Dendritic cell treated with granulocyte-macrophage colony-stimulating factor and Interleukin-4, amounts not matched to agents 40 ng/mL and 50 ng/mL, for 4 days (primary cell): ENCODE measurements at regions not wholly inside any gene's neighbourhood (a gene's known extent, or its start where the extent isn't known, plus 50 kb on each side); places are given as distances from the start of the nearest gene placed in this dataset.
"Not testable (repeated sequence)": the region's sequence is repeated elsewhere in the genome, so short reads cannot be mapped to it uniquely, and the experiment has no call there.

ENCODE experiments used
- H3K27ac Mint-ChIP-seq: one replicate; pipeline ENCODE4 v1.8.0; 2022; ENCODE audit warnings: mild to moderate bottlenecking, mixed read lengths
- H3K27me3 Mint-ChIP-seq: one replicate; pipeline ENCODE4 v1.8.0; 2022; ENCODE audit warnings: mild to moderate bottlenecking, mixed read lengths
- H3K36me3 Mint-ChIP-seq: one replicate; pipeline ENCODE4 v1.8.0; 2022; ENCODE audit warnings: low read depth, mixed read lengths
- H3K4me1 Mint-ChIP-seq: one replicate; pipeline ENCODE4 v1.8.0; 2022; ENCODE audit warnings: low read depth, mixed read lengths
- H3K4me3 Mint-ChIP-seq: one replicate; pipeline ENCODE4 v1.8.0; 2022; ENCODE audit warnings: mild to moderate bottlenecking, moderate library complexity, mixed read lengths
- H3K9me3 Mint-ChIP-seq: one replicate; pipeline ENCODE4 v1.8.0; 2022; ENCODE audit warnings: mixed read lengths
- intact Hi-C: fragments of 100-400 bp; cut with micrococcal nuclease; formaldehyde crosslinking; loops from one replicate; pipeline ENCODE4 v1.15.0; 2022

GRCh38 chr6:125446011-125446410 is 144.2 kb upstream of the HDDC2 start:
- no peak overlapping the region for H3K27ac Mint-ChIP-seq
- H3K4me1 Mint-ChIP-seq: no peaks in the 10 kb centered on the region
- no peak overlapping the region for H3K4me3 Mint-ChIP-seq
- peaks cover 17% of the 10 kb centered on the region for H3K9me3 Mint-ChIP-seq
- intact Hi-C loops: no loop called here
- no peaks in the 10 kb centered on the region for H3K27me3 Mint-ChIP-seq
- no peaks in the 10 kb centered on the region for H3K36me3 Mint-ChIP-seq

GRCh38 chr6:125451750-125452149 is 150.0 kb upstream of the HDDC2 start:
- no peaks in the 10 kb centered on the region for H3K27me3 Mint-ChIP-seq
- H3K36me3 Mint-ChIP-seq: no peaks in the 10 kb centered on the region
- intact Hi-C loops: no loop called here
- H3K27ac Mint-ChIP-seq: no peak overlapping the region
- no peak overlapping the region for H3K4me3 Mint-ChIP-seq
- no peaks in the 10 kb centered on the region for H3K4me1 Mint-ChIP-seq
- peaks cover 54% of the 10 kb centered on the region for H3K9me3 Mint-ChIP-seq

GRCh38 chr6:125453516-125453915 is 151.7 kb upstream of the HDDC2 start:
- intact Hi-C loops: no loop called here
- Mint-ChIP-seq H3K27ac (no peak overlapping the region), H3K4me1 (no peaks in the 10 kb centered on the region), H3K27me3 (no peaks in the 10 kb centered on the region), H3K4me3 (no peak overlapping the region), H3K36me3 (no peaks in the 10 kb centered on the region), H3K9me3 (peaks cover 66% of the 10 kb centered on the region)

- H3K4me3 Mint-ChIP-seq: no peak overlapping the region
- H3K36me3 Mint-ChIP-seq: no peaks in the 10 kb centered on the region
- H3K9me3 Mint-ChIP-seq: peaks cover 73% of the 10 kb centered on the region
- H3K27me3 Mint-ChIP-seq: no peaks in the 10 kb centered on the region
- H3K4me1 Mint-ChIP-seq: no peaks in the 10 kb centered on the region
- no peak overlapping the region for H3K27ac Mint-ChIP-seq
- intact Hi-C loops: no loop called here
These were observed 152.6 kb upstream of the HDDC2 start for GRCh38 chr6:125454351-125454750.

- H3K9me3 Mint-ChIP-seq: peaks cover 39% of the 10 kb centered on the region
- intact Hi-C loops, H3K4me1 Mint-ChIP-seq, H3K27ac Mint-ChIP-seq, H3K36me3 Mint-ChIP-seq, H3K27me3 Mint-ChIP-seq, H3K4me3 Mint-ChIP-seq: not testable (repeated sequence)
These were observed 156.7 kb upstream of the HDDC2 start for GRCh38 chr6:125458493-125458892.

- H3K27me3 Mint-ChIP-seq, intact Hi-C loops, H3K4me1 Mint-ChIP-seq, H3K36me3 Mint-ChIP-seq, H3K4me3 Mint-ChIP-seq, H3K27ac Mint-ChIP-seq, H3K9me3 Mint-ChIP-seq: not testable (repeated sequence)
These were observed 163.6 kb upstream of the HDDC2 start for GRCh38 chr6:125465332-125465731.

- Mint-ChIP-seq H3K9me3 (peaks cover 9% of the 10 kb centered on the region), H3K36me3 (no peaks in the 10 kb centered on the region), H3K27me3 (no peaks in the 10 kb centered on the region), H3K4me3 (no peak overlapping the region), H3K4me1 (no peaks in the 10 kb centered on the region), H3K27ac (no peak overlapping the region)
- intact Hi-C loops: no loop called here
These were observed 168.1 kb upstream of the HDDC2 start for GRCh38 chr6:125469915-125470314.

- intact Hi-C loops: no loop called here
- Mint-ChIP-seq H3K9me3 (no peaks in the 10 kb centered on the region), H3K4me1 (no peaks in the 10 kb centered on the region), H3K36me3 (no peaks in the 10 kb centered on the region), H3K4me3 (no peak overlapping the region), H3K27me3 (no peaks in the 10 kb centered on the region), H3K27ac (no peak overlapping the region)
These were observed 169.9 kb upstream of the HDDC2 start for GRCh38 chr6:125471667-125472066.

GRCh38 chr6:125474061-125474460 is 172.3 kb upstream of the HDDC2 start:
- Mint-ChIP-seq H3K9me3 (no peaks in the 10 kb centered on the region), H3K36me3 (no peaks in the 10 kb centered on the region), H3K4me3 (no peak overlapping the region), H3K4me1 (no peaks in the 10 kb centered on the region), H3K27me3 (no peaks in the 10 kb centered on the region), H3K27ac (no peak overlapping the region)
- intact Hi-C loops: no loop called here

- intact Hi-C loops: no loop called here
- Mint-ChIP-seq H3K9me3 (no peaks in the 10 kb centered on the region), H3K27ac (no peak overlapping the region), H3K4me1 (no peaks in the 10 kb centered on the region), H3K36me3 (no peaks in the 10 kb centered on the region), H3K4me3 (no peak overlapping the region), H3K27me3 (no peaks in the 10 kb centered on the region)
These were observed 175.4 kb upstream of the HDDC2 start for GRCh38 chr6:125477156-125477555.

- Mint-ChIP-seq H3K9me3 (no peaks in the 10 kb centered on the region), H3K27ac (no peak overlapping the region), H3K36me3 (no peaks in the 10 kb centered on the region), H3K4me3 (no peak overlapping the region), H3K27me3 (no peaks in the 10 kb centered on the region), H3K4me1 (no peaks in the 10 kb centered on the region)
- intact Hi-C loops: no loop called here
These were observed 176.1 kb upstream of the HDDC2 start for GRCh38 chr6:125477844-125478243.

GRCh38 chr6:125480146-125480545 is 178.4 kb upstream of the HDDC2 start:
- no peaks in the 10 kb centered on the region for H3K27me3 Mint-ChIP-seq
- H3K36me3 Mint-ChIP-seq: no peaks in the 10 kb centered on the region
- intact Hi-C loops: no loop called here
- no peak overlapping the region for H3K4me3 Mint-ChIP-seq
- H3K9me3 Mint-ChIP-seq: peaks cover 5% of the 10 kb centered on the region
- no peak overlapping the region for H3K27ac Mint-ChIP-seq
- H3K4me1 Mint-ChIP-seq: no peaks in the 10 kb centered on the region

- H3K27me3 Mint-ChIP-seq: no peaks in the 10 kb centered on the region
- intact Hi-C loops: no loop called here
- H3K36me3 Mint-ChIP-seq: no peaks in the 10 kb centered on the region
These were observed 178.8 kb upstream of the HDDC2 start for GRCh38 chr6:125480571-125480970.

GRCh38 chr6:125481056-125481455 is 179.3 kb upstream of the HDDC2 start:
- Mint-ChIP-seq H3K4me1 (no peaks in the 10 kb centered on the region), H3K27me3 (no peaks in the 10 kb centered on the region), H3K9me3 (peaks cover 14% of the 10 kb centered on the region), H3K36me3 (no peaks in the 10 kb centered on the region), H3K27ac (no peak overlapping the region), H3K4me3 (no peak overlapping the region)
- intact Hi-C loops: no loop called here

More at GRCh38 chr6:125480571-125480970, 178.8 kb upstream of the HDDC2 start:
- H3K9me3 Mint-ChIP-seq: peaks cover 9% of the 10 kb centered on the region
- H3K4me3 Mint-ChIP-seq: no peak overlapping the region
- H3K27ac Mint-ChIP-seq: no peak overlapping the region
- no peaks in the 10 kb centered on the region for H3K4me1 Mint-ChIP-seq

- intact Hi-C loops: no loop called here
- Mint-ChIP-seq H3K36me3 (no peaks in the 10 kb centered on the region), H3K9me3 (peaks cover 21% of the 10 kb centered on the region), H3K27me3 (no peaks in the 10 kb centered on the region), H3K27ac (no peak overlapping the region), H3K4me1 (no peaks in the 10 kb centered on the region), H3K4me3 (no peak overlapping the region)
These were observed 184.0 kb upstream of the HDDC2 start for GRCh38 chr6:125485757-125486156.
